ENCODE measurements at regions not wholly inside any gene's neighbourhood (a gene's known extent, or its start where the extent isn't known, plus 50 kb on each side); places are given as distances from the start of the nearest gene placed in this dataset.

DNA sequence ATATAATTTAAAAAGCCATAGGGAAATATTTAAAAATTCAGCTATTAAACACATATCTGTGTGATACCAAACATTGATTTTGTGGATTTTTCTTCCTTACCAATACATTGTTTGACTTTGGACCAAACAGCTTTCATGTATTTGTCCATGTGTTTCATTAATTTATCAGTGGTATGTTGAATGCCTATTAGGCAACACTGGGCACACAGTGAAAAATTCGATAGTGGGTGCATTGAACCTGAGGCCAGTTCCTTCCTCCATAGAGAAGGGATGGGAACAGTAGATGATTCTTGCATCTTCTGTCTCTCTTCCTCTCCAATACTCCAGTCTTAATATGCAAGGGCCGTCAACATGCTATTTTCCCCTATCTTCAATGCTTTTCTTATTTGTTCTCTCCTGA is 110.2 kb upstream of the NR3C1 start:
- TF ChIP-seq EZH2phosphoT487 (IDR thresholded peaks at IDR 0.05; ENCODE audit: low read length) (no peak), EZH2 (optimal IDR thresholded peaks at IDR 0.05; ENCODE audit: low read depth, low read length) (no peak), CTCF (IDR thresholded peaks at IDR 0.05; ENCODE audit: low read length) (no peak)
- Histone ChIP-seq H3K9me3 (replicated peaks; ENCODE audit: insufficient read depth, low read length) (no peaks in the 10 kb centered on the region), H3K4me2 (ENCODE audit: low read depth, low read length) (no peak overlapping the region), H4K20me1 (ENCODE audit: insufficient read depth, low read length) (no peaks in the 10 kb centered on the region), H3F3A (ENCODE audit: insufficient read depth, low read length) (peaks cover 52% of the 10 kb centered on the region), H3K4me3 (ENCODE audit: low read length) (no peak overlapping the region), H3K79me2 (ENCODE audit: low read length) (no peaks in the 10 kb centered on the region), H3K4me1 (ENCODE audit: low read length) (peaks cover 91% of the 10 kb centered on the region), H3K27me3 (replicated peaks; ENCODE audit: insufficient read depth, low read length) (no peaks in the 10 kb centered on the region), H2AFZ (ENCODE audit: low read length) (no peak overlapping the region), H3K9ac (ENCODE audit: low read length) (no peak overlapping the region), H3K27ac (ENCODE audit: low read length) (no peak overlapping the region), H3K36me3 (replicated peaks; ENCODE audit: insufficient read depth, low read length) (no peaks in the 10 kb centered on the region), H3K9me2 (replicated peaks; ENCODE audit: insufficient read depth, low read length) (no peaks in the 10 kb centered on the region)
- no peak for DNase-seq

DNA sequence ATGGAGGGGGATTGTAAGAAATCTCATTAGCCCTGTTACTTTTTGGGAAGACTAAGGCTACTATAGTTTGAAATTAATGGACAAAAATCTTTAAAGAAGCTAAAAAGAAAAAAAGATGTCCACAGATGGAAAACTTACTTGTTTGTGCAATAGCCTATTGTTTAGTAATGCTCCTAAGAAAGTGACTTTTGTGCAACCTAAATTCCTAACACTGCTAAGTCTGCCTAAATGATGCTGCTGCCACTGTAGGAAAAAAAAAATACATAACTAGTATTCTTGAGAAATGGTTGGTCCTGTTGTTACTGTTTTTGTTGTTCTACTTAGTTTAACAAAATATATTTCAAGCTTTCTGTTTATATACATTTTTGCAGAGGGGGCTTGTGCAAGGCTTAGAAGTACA is 108.2 kb upstream of the NR3C1 start:
- no peak overlapping the region; the same call in 1 of the 2 replicates for H3K27ac ChIP-seq (ENCODE audit: low read length)
- DNase-seq: no peak

GRCh38 chr5:143509758-143510221 is 106.3 kb upstream of the NR3C1 start:
- Histone ChIP-seq H3K4me1 (ENCODE audit: low read length) (peaks cover 63% of the 10 kb centered on the region), H3K4me3 (ENCODE audit: low read length) (no peak overlapping the region), H2AFZ (ENCODE audit: low read length) (no peak overlapping the region), H3K4me2 (ENCODE audit: low read depth, low read length) (peak overlapping the region; percentile 36), H3F3A (ENCODE audit: insufficient read depth, low read length) (peaks cover 30% of the 10 kb centered on the region), H3K27me3 (replicated peaks; ENCODE audit: insufficient read depth, low read length) (no peaks in the 10 kb centered on the region), H3K9ac (ENCODE audit: low read length) (peak overlapping the region; percentile 17; the same call in 1 of the 2 replicates), H3K27ac (ENCODE audit: low read length) (peak overlapping the region; percentile 89), H4K20me1 (ENCODE audit: insufficient read depth, low read length) (no peaks in the 10 kb centered on the region), H3K9me3 (replicated peaks; ENCODE audit: insufficient read depth, low read length) (no peaks in the 10 kb centered on the region), H3K79me2 (ENCODE audit: low read length) (no peaks in the 10 kb centered on the region), H3K36me3 (replicated peaks; ENCODE audit: insufficient read depth, low read length) (no peaks in the 10 kb centered on the region), H3K9me2 (replicated peaks; ENCODE audit: insufficient read depth, low read length) (no peaks in the 10 kb centered on the region)
- no peak for TF ChIP-seq CTCF (IDR thresholded peaks at IDR 0.05; ENCODE audit: low read length)
- no peak for TF ChIP-seq EZH2phosphoT487 (IDR thresholded peaks at IDR 0.05; ENCODE audit: low read length)
- no peak for TF ChIP-seq EZH2 (optimal IDR thresholded peaks at IDR 0.05; ENCODE audit: low read depth, low read length)
- peak; percentile 96 for DNase-seq

More for the DNA sequence above, 108.2 kb upstream of the NR3C1 start:
- H4K20me1 ChIP-seq (ENCODE audit: insufficient read depth, low read length): no peaks in the 10 kb centered on the region
- peaks cover 50% of the 10 kb centered on the region for H3F3A ChIP-seq (ENCODE audit: insufficient read depth, low read length)
- no peaks in the 10 kb centered on the region for H3K9me3 ChIP-seq (replicated peaks; ENCODE audit: insufficient read depth, low read length)
- no peaks in the 10 kb centered on the region for H3K27me3 ChIP-seq (replicated peaks; ENCODE audit: insufficient read depth, low read length)
- H3K4me2 ChIP-seq (ENCODE audit: low read depth, low read length): no peak overlapping the region
- no peak overlapping the region for H3K9ac ChIP-seq (ENCODE audit: low read length)
- no peaks in the 10 kb centered on the region for H3K9me2 ChIP-seq (replicated peaks; ENCODE audit: insufficient read depth, low read length)
- H3K36me3 ChIP-seq (replicated peaks; ENCODE audit: insufficient read depth, low read length): no peaks in the 10 kb centered on the region
- no peak overlapping the region for H3K4me3 ChIP-seq (ENCODE audit: low read length)
- peaks cover 82% of the 10 kb centered on the region for H3K4me1 ChIP-seq (ENCODE audit: low read length)
- no peak overlapping the region for H2AFZ ChIP-seq (ENCODE audit: low read length)
- TF ChIP-seq EZH2phosphoT487 (IDR thresholded peaks at IDR 0.05; ENCODE audit: low read length): no peak
- no peaks in the 10 kb centered on the region for H3K79me2 ChIP-seq (ENCODE audit: low read length)

- H3K36me3 ChIP-seq (replicated peaks; ENCODE audit: insufficient read depth, low read length): no peaks in the 10 kb centered on the region
- H3K9me2 ChIP-seq (replicated peaks; ENCODE audit: insufficient read depth, low read length): no peaks in the 10 kb centered on the region
- H3K79me2 ChIP-seq (ENCODE audit: low read length): no peaks in the 10 kb centered on the region
- H3K27me3 ChIP-seq (replicated peaks; ENCODE audit: insufficient read depth, low read length): no peaks in the 10 kb centered on the region
- no peaks in the 10 kb centered on the region for H3K9me3 ChIP-seq (replicated peaks; ENCODE audit: insufficient read depth, low read length)
- H3K4me3 ChIP-seq (ENCODE audit: low read length): no peak overlapping the region
- TF ChIP-seq CTCF (IDR thresholded peaks at IDR 0.05; ENCODE audit: low read length): no peak
- H2AFZ ChIP-seq (ENCODE audit: low read length): no peak overlapping the region
- no peak overlapping the region for H3K4me2 ChIP-seq (ENCODE audit: low read depth, low read length)
- H3K9ac ChIP-seq (ENCODE audit: low read length): no peak overlapping the region
- no peak overlapping the region for H3K27ac ChIP-seq (ENCODE audit: low read length)
- H3F3A ChIP-seq (ENCODE audit: insufficient read depth, low read length): peaks cover 23% of the 10 kb centered on the region
- H3K4me1 ChIP-seq (ENCODE audit: low read length): peaks cover 35% of the 10 kb centered on the region
- DNase-seq: no peak
- H4K20me1 ChIP-seq (ENCODE audit: insufficient read depth, low read length): no peaks in the 10 kb centered on the region
Measured at GRCh38 chr5:143506836-143507552, 103.5 kb upstream of the NR3C1 start.

Data from MM.1S (cell line).